NOMO-1 treated with DMSO at 0.1 percent for 48 hours (cell line): ENCODE measurements at regions not wholly inside any gene's neighbourhood (a gene's known extent, or its start where the extent isn't known, plus 50 kb on each side); places are given as distances from the start of the nearest gene placed in this dataset.

Source experiments
- DNase-seq: peaks from one replicate; lab custom pipeline; 2025; ENCODE audit not compliant: unreplicated experiment; lab: John Stamatoyannopoulos, UW

DNA sequence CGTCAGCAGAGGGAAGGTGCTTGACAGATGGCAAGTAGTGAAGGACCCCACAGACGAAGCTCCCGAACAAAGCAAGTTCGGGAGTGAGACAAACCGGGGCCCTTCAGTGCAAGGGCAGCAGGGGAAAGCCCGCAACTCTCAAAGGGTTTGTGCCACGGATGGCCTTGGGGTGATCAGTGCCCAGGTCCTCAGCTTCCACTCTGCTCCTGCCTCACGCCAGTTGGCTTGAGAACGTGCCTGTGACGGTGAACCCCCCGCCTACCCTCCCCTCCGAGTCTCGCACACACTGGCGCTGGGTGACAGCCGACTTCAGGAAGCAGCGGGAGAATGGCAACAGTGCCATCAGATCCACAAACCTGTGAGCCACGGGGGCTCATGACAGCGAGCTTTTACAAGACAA is 56.8 kb upstream of the SALL3 start:
- no peak for DNase-seq

DNA sequence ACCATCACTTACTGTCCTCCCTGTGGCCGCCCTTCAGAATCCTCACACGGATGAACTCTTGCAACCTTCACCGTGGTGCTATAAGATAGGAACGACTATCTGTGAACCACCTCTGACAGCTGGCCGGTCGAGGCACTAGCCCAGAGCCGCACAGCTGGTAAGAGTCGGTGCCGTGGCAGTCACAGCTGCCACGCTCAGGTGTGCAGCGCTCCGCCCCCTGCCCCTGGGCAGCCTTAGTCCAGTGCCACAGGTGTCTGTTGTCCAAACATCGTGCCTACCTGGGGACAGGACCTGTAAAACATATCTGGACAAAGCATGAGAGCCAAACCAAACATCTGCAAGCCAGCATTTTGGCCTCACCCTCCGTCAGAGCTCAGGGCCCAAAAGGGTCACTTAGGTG is 55.3 kb upstream of the SALL3 start:
- DNase-seq = no peak

DNA sequence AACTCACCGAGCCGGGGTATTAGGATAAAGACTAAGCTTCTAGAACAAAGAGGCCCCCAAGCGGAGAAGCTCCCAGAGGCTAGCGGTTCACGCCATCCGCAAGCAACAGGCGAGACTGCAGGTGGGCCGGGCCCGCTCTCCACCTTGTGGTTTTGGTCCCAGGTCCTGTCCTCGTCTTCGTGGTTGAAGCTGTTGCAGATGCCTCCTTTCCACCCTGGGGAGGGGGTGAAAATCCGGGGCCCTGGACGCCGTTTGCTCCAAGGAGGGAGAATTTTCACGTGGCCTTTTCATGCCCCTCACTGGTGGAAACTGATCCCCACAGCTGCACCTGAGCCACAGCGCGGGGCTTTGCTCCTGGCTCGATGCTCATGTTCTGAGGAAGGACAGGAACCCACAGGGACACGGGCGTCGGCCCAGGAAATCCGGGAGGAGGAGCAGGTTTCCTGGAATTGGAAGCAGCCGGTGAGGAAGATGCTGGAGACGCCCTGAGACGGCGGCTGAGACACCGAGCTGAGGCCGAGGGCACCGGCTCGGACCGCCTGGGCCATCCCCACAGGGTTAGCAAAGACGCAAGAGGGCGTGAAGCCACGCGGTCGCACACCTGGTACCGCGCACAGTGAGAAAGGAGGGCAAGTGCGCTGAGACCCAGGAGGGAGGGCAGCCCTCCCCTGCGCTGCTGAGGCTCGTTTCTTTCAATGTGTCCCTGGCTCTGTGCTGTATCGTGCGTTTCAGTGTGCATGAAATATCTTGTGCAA is 54.7 kb upstream of the SALL3 start:
- no peak for DNase-seq

DNA sequence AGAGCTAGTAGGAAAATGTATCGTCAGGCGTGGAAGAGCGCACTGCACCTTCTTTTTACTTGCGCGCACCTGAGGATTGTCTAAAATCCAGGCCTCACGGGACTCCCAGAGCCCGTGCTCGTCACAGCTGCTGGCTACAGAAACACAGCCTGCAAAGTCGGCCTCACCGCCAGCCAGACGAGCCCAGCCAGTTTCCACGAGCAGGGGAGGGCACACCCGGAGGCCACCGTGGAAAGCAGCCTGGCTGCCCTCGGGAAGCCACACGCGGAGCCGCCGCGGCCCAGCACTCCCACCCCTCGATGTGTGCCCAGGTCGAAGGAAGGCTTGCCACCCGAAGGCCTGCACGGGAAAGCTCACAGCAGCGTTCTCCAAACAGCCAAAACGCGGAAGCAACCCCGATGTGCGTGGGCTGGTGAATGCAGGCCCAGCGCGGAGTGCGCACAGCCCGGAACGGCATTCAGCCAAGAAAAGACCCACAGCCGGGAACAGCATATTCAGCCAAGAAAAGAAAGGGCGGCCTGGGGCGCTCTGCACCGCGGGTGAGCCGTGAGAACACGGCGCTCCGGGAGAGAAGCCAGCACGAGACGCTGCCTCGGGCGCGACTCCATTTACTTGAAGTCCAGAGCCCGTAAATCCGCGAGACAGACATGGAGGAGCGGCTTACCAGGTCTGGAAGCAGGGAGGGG is 53.9 kb upstream of the SALL3 start:
- DNase-seq = no peak

DNA sequence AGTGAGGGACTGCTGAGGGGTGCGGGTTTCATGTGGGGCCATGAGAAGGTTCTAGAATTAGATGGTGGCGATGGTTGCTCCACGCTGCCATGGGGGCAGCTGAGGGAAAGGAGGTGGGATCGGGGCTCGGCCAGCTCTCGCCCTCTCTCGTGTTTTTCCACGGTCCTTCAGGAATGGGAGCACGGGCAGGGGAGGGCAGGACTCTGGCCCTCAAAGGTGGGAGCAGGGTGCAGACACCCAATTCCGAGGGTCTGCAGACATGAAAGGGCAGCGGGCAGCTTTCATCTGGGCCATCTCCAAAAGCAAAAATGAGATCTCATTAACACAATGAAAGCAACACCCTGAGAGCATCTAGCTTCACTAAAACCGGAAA is 53.4 kb upstream of the SALL3 start:
- DNase-seq = no peak

DNA sequence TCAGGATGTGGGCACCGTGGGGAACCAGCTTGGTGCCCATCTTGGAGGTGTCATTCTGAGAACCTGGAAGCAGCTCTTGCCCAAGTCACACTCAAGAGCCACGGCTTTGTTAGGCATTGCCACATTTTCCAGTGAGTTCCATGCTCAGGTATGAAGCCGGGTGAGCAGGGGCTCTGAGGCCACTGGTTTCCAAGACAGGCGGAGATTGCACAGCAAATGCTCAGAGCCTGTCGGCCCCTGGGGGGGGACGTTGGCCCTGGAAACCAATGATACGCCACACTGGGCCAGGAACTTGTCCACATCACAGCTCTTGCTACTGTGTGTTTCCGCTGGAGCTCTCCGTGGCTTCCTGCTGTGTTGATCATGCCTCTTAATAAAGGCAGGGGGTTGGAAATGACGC is 52.5 kb upstream of the SALL3 start:
- no peak for DNase-seq

DNA sequence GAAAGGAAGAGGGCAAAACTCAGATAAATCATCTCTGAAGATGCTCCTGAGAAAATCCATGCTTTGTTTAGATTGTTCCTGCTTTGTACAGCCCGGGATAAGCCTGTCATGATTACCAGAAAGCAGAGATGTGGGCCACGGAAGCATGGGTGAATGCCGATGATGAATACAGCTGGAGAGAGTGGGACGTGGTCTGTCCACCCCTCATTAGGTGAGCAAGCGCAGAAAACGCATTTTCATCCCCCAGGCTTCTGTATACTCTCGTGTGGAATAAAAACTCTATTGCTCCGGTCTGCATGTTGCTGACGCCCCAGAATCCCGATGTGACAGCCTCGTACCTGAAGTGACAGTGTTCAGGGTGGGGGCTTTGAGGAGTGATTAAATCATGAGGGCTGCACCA is 52.0 kb upstream of the SALL3 start:
- no peak for DNase-seq

DNA sequence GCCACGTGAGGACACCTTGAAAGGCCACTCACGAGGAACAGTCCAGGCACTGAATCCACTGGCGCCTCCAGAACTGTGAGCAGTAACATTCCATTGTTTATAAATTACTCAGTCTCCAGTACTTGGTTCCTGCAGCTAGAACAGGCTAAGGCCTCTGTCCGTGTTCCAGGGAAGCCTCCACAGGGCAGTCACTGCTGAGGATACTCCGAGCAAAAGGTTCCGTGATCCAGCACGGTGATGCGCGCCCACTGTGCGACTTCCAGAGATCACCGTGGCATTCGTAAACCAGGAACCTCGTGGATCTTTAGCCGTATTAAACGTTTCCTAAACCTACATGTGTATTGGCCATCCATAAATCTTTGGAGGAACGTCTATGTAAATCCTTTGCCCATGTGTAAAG is 51.5 kb upstream of the SALL3 start:
- DNase-seq = no peak

DNA sequence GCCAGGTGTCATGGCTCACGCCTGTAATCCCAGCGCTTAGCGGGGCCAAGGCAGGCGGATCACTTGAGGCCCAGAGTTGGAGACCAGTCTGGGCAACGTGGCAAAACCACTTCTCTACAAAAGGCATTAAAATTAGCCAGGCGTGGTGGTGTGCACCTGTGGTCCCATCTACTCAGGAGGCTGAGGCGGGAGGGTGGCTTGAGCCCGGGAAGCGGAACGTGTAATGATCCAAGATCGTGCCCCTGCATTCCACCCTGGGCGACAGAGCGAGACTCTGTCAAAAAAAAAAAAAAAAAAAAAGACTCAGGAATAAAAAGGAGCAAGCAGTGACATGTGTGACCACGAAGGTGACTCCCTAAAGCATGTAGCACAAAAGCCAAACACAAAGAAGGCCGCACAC is 50.1 kb upstream of the SALL3 start:
- DNase-seq = no peak
